ENCODE measurements at regions not wholly inside any gene's neighbourhood (a gene's known extent, or its start where the extent isn't known, plus 50 kb on each side); places are given as distances from the start of the nearest gene placed in this dataset.

GRCh38 chr5:97839341-97840086 lies 656.5 kb upstream of the RIOK2 start:
- WGBS (ENCODE audit: low lambda C conversion rate, missing lambda C conversion rate), result 62% methylated on average over 2 of the region's 2 CpGs

GRCh38 chr5:97840643-97841042 lies 657.6 kb upstream of the RIOK2 start:
- Histone ChIP-seq H3K4me1 (ENCODE audit: insufficient read depth) (peaks cover 8% of the 10 kb centered on the region), H3K36me3 (replicated peaks; ENCODE audit: insufficient read depth, low read depth) (no peaks in the 10 kb centered on the region), H4K20me1 (ENCODE audit: insufficient read depth, poor library complexity, severe bottlenecking) (no peaks in the 10 kb centered on the region), H3K27me3 (no peaks in the 10 kb centered on the region), H3K9me2 (replicated peaks; ENCODE audit: insufficient read depth) (no peaks in the 10 kb centered on the region), H3K4me3 (no peak overlapping the region), H3K4me2 (no peak overlapping the region), H3K27ac (no peak overlapping the region), H2AFZ (no peak overlapping the region), H3K9me3 (ENCODE audit: low read depth) (no peaks in the 10 kb centered on the region), H3K79me2 (no peaks in the 10 kb centered on the region)
- 87% methylated on average over 3 of the region's 3 CpGs for WGBS (ENCODE audit: low lambda C conversion rate, missing lambda C conversion rate)
- DNase-seq (ENCODE audit: low spot score), result no peak
- no peak for TF ChIP-seq EZH2phosphoT487 (IDR thresholded peaks at IDR 0.05; ENCODE audit: low read depth, severe bottlenecking, unreplicated experiment)
- no peak for TF ChIP-seq CTCF (IDR thresholded peaks at IDR 0.05; ENCODE audit: poor library complexity)
- no peak for TF ChIP-seq EZH2 (IDR thresholded peaks at IDR 0.05; ENCODE audit: borderline replicate concordance)

More at GRCh38 chr5:97839341-97840086, 656.5 kb upstream of the RIOK2 start:
- no peak overlapping the region for H3K4me3 ChIP-seq
- H3K27me3 ChIP-seq, result no peaks in the 10 kb centered on the region
- no peaks in the 10 kb centered on the region for H3K79me2 ChIP-seq
- H3K36me3 ChIP-seq (replicated peaks; ENCODE audit: insufficient read depth, low read depth), result no peaks in the 10 kb centered on the region
- H3K27ac ChIP-seq, result no peak overlapping the region
- peaks cover 8% of the 10 kb centered on the region for H3K4me1 ChIP-seq (ENCODE audit: insufficient read depth)
- H2AFZ ChIP-seq, result no peak overlapping the region
- no peaks in the 10 kb centered on the region for H3K9me3 ChIP-seq (ENCODE audit: low read depth)
- H3K9me2 ChIP-seq (replicated peaks; ENCODE audit: insufficient read depth), result no peaks in the 10 kb centered on the region
- TF ChIP-seq EZH2phosphoT487 (IDR thresholded peaks at IDR 0.05; ENCODE audit: low read depth, severe bottlenecking, unreplicated experiment), result no peak
- no peak for TF ChIP-seq CTCF (IDR thresholded peaks at IDR 0.05; ENCODE audit: poor library complexity)
- TF ChIP-seq EZH2 (IDR thresholded peaks at IDR 0.05; ENCODE audit: borderline replicate concordance), result no peak
- H3K4me2 ChIP-seq, result no peak overlapping the region
- no peak for DNase-seq (ENCODE audit: low spot score)
- no peaks in the 10 kb centered on the region for H4K20me1 ChIP-seq (ENCODE audit: insufficient read depth, poor library complexity, severe bottlenecking)

GRCh38 chr5:97842687-97843086 lies 659.6 kb upstream of the RIOK2 start:
- H3K4me2 ChIP-seq, result no peak overlapping the region
- H3K4me3 ChIP-seq, result no peak overlapping the region
- H3K4me1 ChIP-seq (ENCODE audit: insufficient read depth), result peaks cover 8% of the 10 kb centered on the region
- no peak overlapping the region for H3K27ac ChIP-seq
- no peak overlapping the region for H2AFZ ChIP-seq
- H3K9me3 ChIP-seq (ENCODE audit: low read depth), result no peaks in the 10 kb centered on the region
- no peaks in the 10 kb centered on the region for H4K20me1 ChIP-seq (ENCODE audit: insufficient read depth, poor library complexity, severe bottlenecking)
- TF ChIP-seq EZH2phosphoT487 (IDR thresholded peaks at IDR 0.05; ENCODE audit: low read depth, severe bottlenecking, unreplicated experiment), result no peak
- no peak for TF ChIP-seq CTCF (IDR thresholded peaks at IDR 0.05; ENCODE audit: poor library complexity)
- TF ChIP-seq EZH2 (IDR thresholded peaks at IDR 0.05; ENCODE audit: borderline replicate concordance), result no peak
- no peaks in the 10 kb centered on the region for H3K27me3 ChIP-seq
- no peaks in the 10 kb centered on the region for H3K36me3 ChIP-seq (replicated peaks; ENCODE audit: insufficient read depth, low read depth)
- WGBS (ENCODE audit: low lambda C conversion rate, missing lambda C conversion rate), result 80% methylated on average over 1 of the region's 1 CpG
- no peak for DNase-seq (ENCODE audit: low spot score)
- H3K79me2 ChIP-seq, result no peaks in the 10 kb centered on the region
- no peaks in the 10 kb centered on the region for H3K9me2 ChIP-seq (replicated peaks; ENCODE audit: insufficient read depth)
